Esophagus squamous epithelium (tissue), 4 donors: ENCODE measurements at regions not wholly inside any gene's neighbourhood (a gene's known extent, or its start where the extent isn't known, plus 50 kb on each side); places are given as distances from the start of the nearest gene placed in this dataset.

Experiments used
- POLR2A ChIP-seq, 4 donors: fragments of 450-650 bp; IDR thresholded peaks; one replicate each; pipeline ENCODE4 v1.6.1; 2017; ENCODE audit warnings: antibody characterized with exemption in 4 of 4, mild to moderate bottlenecking in 4 of 4, moderate library complexity in 3 of 4
- TF ChIP-seq, protein P1 (sequence below), 6 experiments: fragments of 450-650 bp in 4 of 6; fragments of 200-600 bp in 2 of 6; sonication (generic) in 2 of 6; IDR thresholded peaks; one replicate each; pipeline ENCODE4 v1.5.1; 2016 to 2019; ENCODE audit warnings: antibody characterized with exemption in 6 of 6, mild to moderate bottlenecking in 4 of 6, moderate library complexity in 4 of 6

DNA sequence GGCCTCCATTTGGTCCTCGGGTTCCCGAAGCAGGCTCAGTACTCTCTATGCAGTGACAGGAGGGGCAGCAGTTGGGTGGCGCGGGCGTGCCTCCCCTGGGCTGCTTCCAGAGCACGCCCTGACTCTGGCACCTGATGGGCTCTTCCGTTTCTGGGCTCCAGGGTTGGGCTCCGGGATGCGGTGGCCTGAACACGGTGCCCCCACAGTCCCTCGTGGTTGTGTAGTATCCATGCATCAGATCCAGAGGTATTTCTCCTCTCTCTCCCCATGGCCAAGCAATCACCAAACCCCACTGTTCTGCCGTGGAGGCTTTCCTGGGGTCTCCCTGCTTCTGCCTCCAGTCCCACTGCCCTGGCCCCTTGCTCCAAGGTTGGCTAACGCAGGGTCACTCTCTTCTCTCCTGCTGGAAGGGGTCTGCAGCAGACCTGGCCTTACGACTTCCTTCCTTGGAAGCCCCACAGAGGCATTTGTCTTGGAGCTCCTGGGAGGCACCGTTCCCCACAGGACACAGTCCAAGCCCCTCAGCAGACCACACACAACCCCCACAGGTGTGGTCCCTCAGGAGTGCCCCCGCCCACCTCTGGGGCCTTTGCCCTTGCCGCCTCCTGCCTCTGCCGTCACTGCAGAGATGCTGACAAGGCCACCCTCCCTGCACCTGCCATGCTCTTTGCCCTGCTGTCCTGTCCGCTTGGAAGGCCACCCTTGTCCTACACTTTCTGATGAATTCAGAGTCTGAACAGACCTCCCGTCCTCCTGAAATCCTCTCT lies 136.6 kb upstream of the ASB18 start:
- TF ChIP-seq, protein P1, sequence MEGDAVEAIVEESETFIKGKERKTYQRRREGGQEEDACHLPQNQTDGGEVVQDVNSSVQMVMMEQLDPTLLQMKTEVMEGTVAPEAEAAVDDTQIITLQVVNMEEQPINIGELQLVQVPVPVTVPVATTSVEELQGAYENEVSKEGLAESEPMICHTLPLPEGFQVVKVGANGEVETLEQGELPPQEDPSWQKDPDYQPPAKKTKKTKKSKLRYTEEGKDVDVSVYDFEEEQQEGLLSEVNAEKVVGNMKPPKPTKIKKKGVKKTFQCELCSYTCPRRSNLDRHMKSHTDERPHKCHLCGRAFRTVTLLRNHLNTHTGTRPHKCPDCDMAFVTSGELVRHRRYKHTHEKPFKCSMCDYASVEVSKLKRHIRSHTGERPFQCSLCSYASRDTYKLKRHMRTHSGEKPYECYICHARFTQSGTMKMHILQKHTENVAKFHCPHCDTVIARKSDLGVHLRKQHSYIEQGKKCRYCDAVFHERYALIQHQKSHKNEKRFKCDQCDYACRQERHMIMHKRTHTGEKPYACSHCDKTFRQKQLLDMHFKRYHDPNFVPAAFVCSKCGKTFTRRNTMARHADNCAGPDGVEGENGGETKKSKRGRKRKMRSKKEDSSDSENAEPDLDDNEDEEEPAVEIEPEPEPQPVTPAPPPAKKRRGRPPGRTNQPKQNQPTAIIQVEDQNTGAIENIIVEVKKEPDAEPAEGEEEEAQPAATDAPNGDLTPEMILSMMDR (IDR thresholded peaks at IDR 0.05), result no peak
- TF ChIP-seq POLR2A (IDR thresholded peaks at IDR 0.05), result no peak
